Activated CD8-positive, alpha-beta memory T cell treated with anti-CD3 and anti-CD28 coated beads, Interleukin-2, amount 50 U/mL, for 48 hours (primary cell): ENCODE measurements at regions not wholly inside any gene's neighbourhood (a gene's known extent, or its start where the extent isn't known, plus 50 kb on each side); places are given as distances from the start of the nearest gene placed in this dataset.

ENCODE experiments used
- DNase-seq: peaks from one replicate; pipeline ENCODE4 v3.0.0-alpha.2; 2020

DNA sequence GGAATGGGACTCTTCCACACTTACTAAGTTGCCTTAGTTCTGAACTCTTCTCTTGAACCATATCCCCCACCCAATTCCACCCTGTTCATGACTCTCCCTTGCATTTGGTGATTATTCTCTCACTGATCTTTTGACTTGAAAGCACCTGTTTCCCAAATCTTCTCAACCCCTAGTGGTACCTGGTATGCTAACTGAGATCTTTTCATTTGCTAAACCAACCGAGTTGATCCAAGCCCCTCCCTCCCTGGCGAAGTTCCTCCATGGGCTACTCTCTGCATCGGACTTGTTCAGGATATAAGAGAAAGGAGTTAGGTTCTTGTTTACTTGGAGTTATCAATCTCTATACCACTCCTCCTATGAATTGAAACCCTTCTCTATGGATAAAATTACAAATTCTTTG lies 593.5 kb downstream of the BCL11A start:
- DNase-seq = no peak

DNA sequence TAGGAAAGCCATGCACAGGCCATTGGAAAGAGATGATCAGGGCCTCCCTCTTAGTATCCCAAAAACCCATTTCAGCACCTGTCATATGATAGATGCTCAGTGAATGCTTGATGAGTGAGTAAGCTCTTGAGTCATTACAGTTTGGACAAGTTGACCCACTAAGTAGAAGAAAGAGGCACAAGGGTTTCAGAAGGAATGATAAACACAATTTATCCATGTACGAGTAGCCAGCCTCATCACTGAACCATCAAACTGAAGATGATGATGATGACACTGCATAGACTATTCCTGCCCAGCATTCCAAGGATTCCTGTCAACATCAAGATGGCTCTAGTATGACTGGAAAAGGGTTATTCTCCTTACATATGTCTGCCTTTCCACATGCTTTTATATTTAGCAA lies 596.0 kb downstream of the BCL11A start:
- no peak for DNase-seq

GRCh38 chr2:59956981-59957380 lies 596.5 kb downstream of the BCL11A start:
- DNase-seq = no peak

- no peak for DNase-seq
These were observed 605.4 kb downstream of the BCL11A start for GRCh38 chr2:59947917-59948541.

DNA sequence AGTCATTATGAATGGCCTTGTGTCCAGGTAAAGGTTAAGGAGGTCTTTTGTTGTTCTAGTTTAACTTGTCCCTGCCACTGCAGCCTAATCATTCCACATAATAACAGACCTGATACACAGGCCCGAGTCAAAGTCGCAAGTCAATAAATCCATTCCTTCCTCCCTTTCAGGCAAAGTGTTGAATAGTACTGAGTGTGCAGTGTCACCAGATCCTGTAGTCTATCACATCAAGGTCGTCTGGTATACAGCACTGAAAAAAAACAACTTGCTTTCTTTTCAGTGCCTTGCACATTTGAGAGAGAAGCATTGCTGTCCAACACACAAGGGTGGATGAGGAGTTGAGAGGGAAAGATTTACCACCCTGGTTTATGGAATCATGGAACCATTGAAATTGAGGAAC lies 606.2 kb downstream of the BCL11A start:
- no peak for DNase-seq

- DNase-seq = no peak
These were observed 614.2 kb downstream of the BCL11A start for GRCh38 chr2:59939236-59939635.

- DNase-seq = no peak
These were observed 615.3 kb downstream of the BCL11A start for GRCh38 chr2:59938181-59938580.

DNA sequence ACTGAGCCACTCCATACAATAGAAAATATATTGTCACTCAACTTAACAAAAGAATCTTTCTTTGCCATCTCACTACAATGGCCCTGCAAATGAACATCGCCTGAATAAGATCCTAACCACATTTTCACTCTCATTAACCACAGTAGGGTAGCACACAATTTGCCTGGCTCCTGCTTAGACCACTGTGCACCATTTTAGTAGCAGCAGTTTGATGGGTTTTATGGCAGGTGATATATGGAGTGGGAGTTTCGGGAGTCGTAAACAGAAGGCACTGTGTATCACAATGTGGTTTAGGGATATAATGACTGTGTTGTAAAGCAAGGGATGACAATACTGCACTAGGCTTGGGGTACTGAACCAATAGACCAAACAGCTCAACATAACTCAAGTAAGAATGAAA lies 617.4 kb downstream of the BCL11A start:
- no peak for DNase-seq

DNA sequence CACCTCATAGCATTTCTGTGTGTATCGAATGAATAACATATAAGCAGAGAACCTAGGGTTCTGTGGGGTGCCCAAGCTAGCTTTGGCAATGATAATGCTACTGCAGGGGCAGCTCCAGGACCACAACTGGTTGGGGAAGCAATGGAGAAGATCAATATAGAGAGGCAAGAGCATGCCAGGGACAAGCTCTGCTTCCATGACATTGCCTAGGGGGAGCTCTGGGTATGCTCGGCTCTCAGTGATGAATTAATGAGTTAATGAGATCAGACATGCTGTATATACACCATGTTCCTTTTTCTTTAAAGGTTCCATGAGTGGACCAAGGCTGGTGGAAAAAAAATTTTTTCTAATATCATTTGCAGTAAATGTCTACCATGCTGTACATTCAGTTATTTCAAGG lies 618.4 kb downstream of the BCL11A start:
- no peak for DNase-seq

DNA sequence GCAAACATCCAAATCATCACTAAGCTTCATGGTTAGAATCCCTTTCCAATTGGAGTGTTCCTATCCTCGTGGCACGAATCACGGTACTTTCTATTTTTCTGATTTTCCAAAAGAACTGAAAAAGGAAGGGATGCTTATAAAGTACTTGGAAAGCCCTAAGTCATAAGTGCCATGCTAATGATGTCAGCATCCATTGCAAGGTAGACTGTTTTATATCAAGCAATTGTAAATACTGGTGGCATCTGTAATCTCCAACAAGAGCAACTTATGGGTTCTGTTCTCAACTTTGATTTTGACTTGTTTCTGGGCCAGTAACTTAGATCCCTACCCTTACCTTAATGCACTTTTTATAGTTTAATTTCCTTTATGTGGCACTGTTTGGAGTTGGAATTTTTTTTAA lies 619.5 kb downstream of the BCL11A start:
- no peak for DNase-seq

DNA sequence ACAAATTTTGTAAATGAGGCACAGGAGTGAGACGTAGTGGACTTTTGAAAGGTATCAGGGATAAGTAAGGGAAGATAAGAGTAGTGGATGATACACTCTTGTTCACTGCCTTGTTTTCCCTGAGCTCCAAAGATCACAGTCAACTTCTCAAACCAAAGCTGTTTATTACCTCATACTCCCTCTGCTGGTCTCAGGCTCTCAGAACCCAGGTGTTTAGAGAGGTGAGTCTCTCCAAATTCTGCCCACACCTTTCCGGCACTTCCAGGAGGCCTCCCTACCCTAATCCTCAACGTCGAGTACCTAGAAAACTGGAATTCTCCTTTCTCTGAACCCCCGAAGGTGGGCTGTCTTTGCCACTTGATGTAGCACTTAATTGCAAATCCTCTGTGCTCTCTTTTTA lies 621.1 kb downstream of the BCL11A start:
- DNase-seq = no peak

DNA sequence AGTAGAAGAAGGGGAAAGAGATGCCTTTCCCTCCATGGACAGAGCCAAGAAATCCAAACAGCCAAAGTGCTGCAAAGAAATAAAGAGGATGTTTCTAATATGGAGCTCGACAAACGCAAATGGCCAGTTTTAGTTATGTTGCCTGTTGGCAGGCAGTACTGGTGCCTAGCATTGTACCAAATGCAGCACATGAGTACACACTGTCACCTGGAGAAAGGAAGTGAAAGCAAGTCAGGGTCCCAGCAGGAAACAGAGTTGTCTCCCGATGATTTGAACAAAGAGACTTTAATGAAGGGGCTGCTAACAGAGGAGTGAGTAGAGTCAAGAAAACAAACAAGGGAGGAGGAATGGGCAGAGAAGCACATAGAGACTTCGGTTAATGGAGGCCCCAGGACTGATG lies 623.0 kb downstream of the BCL11A start:
- no peak for DNase-seq

GRCh38 chr2:59926731-59927130 lies 626.7 kb downstream of the BCL11A start:
- DNase-seq = no peak

DNA sequence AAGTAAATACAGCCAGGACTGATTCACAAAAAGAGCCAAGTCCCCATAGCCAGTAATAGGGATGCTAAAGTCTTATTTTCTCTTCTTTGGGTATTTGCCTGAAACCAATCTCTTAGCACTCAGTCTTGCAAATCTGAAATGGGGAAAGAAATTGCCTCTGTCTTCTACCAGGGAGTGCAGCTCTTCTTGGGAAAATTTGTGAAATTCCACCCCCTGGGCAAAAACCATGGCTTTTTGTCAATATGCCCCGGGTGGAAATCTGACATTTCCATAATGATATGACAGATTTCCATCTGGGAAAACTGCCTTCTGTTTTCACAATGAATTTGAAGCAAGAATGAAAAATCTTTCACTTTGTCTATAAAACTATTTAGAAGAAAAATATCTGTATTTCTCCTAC lies 628.1 kb downstream of the BCL11A start:
- no peak for DNase-seq

DNA sequence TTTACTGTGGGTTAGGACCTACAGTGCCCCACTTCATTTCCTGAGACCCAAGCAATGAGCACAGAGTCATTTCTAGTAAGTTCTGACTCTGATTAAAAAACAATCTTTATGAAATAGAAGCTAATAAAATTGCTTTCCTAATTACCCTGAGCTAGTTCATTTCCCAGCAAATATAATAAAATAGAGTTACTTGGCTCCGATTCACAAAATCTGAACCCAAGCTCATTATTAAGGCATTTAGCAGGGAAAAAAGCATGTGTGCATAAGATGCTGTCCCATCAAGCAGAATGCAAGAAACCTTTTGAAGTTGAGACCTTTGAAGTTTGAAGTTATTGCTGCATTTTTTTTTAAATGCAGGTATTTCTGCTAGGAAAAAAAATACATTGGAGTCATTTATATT lies 629.1 kb downstream of the BCL11A start:
- no peak for DNase-seq

DNA sequence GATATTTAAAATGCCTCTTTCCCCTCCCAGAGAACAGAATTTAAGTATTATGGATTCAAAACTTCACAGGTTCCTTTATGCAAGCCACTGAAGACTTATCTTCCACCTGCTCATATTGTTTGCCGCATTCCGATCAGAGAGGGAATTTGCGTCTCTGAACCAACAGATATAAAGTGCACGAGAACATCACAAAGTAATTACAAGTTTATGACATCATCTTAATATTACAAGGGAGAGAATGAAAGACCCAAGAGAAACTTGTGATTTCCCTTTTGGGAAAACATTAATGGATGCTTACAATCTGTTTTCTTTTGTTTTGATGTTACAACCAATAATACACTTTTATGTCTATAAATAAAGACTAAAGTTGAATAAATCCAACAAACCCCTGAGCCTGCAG lies 631.0 kb downstream of the BCL11A start:
- DNase-seq = no peak

DNA sequence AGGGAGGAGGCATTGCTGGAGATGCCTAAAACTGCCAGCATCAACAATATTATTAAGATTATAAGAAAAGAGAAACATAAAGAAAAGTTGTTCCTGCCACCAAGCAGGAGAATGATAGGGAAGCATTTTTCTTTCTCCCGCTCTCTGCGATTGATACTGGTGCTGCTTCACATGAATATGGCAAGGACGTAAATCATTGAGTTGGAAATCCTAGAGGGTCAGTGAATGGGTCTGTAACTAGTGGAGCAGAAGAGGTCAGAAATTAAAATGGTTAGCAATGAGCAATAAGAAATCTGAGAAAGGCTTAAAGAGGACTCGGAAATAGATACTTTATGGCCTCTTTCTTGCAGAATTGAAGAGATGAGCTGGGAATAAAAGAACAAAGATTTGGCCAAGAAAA lies 631.7 kb downstream of the BCL11A start:
- no peak for DNase-seq

GRCh38 chr2:59920961-59921360 lies 632.5 kb downstream of the BCL11A start:
- no peak for DNase-seq

DNA sequence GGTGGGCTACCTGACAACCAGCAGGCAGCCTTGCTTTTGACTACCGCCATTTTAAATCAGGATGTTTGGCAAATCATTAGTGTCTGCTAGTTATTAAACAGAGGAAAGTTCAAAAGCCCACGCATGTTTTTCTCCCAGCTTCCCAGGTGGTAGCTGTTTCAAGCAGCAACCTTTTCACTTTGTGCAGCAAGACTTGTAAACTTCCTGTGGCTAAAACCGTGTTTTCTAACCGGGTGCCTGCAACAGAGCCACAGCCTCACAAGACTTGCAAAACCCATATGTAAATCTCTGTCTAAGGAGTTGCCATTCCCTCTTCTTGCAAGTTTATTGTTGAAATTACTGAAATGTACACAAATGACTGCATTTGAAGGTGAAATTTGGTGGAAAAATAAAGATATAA lies 633.1 kb downstream of the BCL11A start:
- DNase-seq = no peak

GRCh38 chr2:59919579-59919978 lies 633.9 kb downstream of the BCL11A start:
- no peak for DNase-seq

DNA sequence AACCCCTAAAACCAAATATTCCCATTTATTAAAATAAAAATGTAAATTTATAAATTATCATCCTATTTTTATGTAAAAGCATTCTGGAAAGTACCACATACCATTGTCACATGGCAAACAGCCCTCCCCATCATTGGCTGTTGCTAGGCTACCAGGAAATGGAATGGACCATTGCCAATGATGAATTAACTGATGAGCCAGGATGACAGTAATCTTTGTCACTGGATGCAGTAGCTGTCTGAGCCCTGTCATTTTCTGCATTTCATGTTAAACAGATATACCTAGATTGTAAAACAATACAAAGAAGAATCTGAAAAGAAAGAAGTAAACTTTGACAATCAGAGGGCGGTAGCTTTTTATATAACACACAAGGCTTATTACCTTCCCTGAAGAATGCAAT lies 641.4 kb downstream of the BCL11A start:
- no peak for DNase-seq

- no peak for DNase-seq
These were observed 643.3 kb downstream of the BCL11A start for GRCh38 chr2:59910166-59910565.

- DNase-seq = no peak
These were observed 644.3 kb downstream of the BCL11A start for GRCh38 chr2:59909147-59909546.

DNA sequence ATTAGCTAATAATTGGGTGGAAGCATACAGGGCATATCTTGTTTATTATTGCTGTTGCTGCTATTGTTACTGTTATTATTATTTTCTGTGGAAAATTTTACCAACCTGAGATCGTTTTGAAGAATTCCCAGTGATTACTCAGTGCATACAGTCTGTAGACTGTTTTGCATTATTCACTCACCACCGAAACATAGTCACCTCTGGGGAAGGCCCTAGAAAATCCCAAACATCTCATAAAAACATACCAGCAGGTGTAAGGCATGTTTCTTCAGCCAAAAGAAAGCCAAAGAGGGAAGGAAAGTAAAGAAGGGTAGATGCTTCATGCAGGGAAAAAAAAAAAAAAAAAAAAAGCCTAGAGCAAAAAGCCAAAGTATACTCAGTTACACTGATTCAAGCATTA lies 647.7 kb downstream of the BCL11A start:
- no peak for DNase-seq

DNA sequence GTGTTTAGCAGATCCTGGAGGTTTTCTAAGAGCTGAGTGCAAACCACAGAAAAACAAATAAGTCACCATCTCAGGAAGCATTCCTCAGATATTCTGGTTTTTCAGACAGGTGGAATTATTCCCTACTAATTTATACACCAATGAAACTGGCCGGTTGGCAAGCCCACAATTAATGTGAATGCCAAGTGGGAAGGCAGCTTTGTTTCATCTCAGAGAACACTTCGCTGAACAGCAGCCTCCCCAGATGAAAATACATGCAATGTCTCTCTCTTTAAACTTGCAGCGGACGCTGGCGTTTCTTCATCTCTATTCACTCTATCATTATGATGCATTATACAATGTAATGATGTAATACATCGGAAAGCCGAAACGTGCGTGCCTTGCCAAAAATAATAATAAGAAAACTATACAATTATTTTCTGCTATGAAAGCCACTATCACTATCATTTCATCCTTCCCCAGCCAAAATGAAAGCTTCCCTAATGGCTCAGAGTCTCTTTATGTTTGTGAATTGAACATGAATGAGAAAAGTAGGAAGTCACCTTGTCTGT lies 649.4 kb downstream of the BCL11A start:
- DNase-seq = no peak
